K562 (cell line): ENCODE measurements at regions not wholly inside any gene's neighbourhood (a gene's known extent, or its start where the extent isn't known, plus 50 kb on each side); places are given as distances from the start of the nearest gene placed in this dataset.

Experiments used
- CREB1 ChIP-seq, 2 experiments: sonication (generic) in 1 of 2; formaldehyde crosslinking in 1 of 2; IDR thresholded peaks; 2 replicates each; pipeline versions ENCODE4 v1.6.1 to v1.8.0; 2012 to 2022; ENCODE audit warnings: inconsistent platforms in 1 of 2, mild to moderate bottlenecking in 1 of 2, missing genetic modification reagents in 1 of 2, moderate library complexity in 1 of 2
- HMG20B ChIP-seq: fragments of 250-450 bp; sonication (Bioruptor Pico); IDR thresholded peaks from 2 replicates; pipeline ENCODE4 v1.5.0; 2021; ENCODE audit warnings: mild to moderate bottlenecking
- MCM3 ChIP-seq: fragments of 450-650 bp; IDR thresholded peaks from 2 replicates; pipeline ENCODE4 v1.6.1; 2016
- NR2C2 ChIP-seq, 2 experiments: fragments of 200-800 bp in 1 of 2; sonication (Bioruptor generic) in 1 of 2; sonication (generic) in 1 of 2; formaldehyde crosslinking in 1 of 2; IDR thresholded peaks; 2 replicates each; pipeline versions ENCODE4 v1.6.1 to v1.8.0; 2016 to 2022; ENCODE audit warnings: mild to moderate bottlenecking in 1 of 2, missing compliant biosample characterization in 1 of 2, missing genetic modification characterization in 1 of 2, missing genetic modification reagents in 1 of 2
- PRMT5 ChIP-seq: sonication (generic); formaldehyde crosslinking; IDR thresholded peaks from 2 replicates; pipeline ENCODE4 v1.5.0; 2020; ENCODE audit warnings: missing genetic modification reagents
- RBM15 ChIP-seq: fragments of 200-400 bp; formaldehyde crosslinking; IDR thresholded peaks from 2 replicates; pipeline ENCODE4 v1.6.1; 2018; ENCODE audit warnings: mild to moderate bottlenecking, low read length, moderate library complexity; ENCODE audit not compliant: insufficient read depth
- RBM34 ChIP-seq: fragments of 200-400 bp; formaldehyde crosslinking; IDR thresholded peaks from 2 replicates; pipeline ENCODE4 v1.6.1; 2018; ENCODE audit warnings: low read length, borderline replicate concordance; ENCODE audit not compliant: insufficient read depth
- RHOXF2B ChIP-seq: fragments of 250-450 bp; sonication (Bioruptor Pico); conservative IDR thresholded peaks from 2 replicates; pipeline ENCODE4 v1.5.1; 2021
- SAFB ChIP-seq: fragments of 200-400 bp; formaldehyde crosslinking; IDR thresholded peaks from 2 replicates; pipeline ENCODE4 v1.6.1; 2017; ENCODE audit warnings: low read depth, low read length, borderline replicate concordance
- SREBF2 ChIP-seq: sonication (generic); formaldehyde crosslinking; IDR thresholded peaks from 2 replicates; pipeline ENCODE4 v1.4.0; 2020; ENCODE audit warnings: mild to moderate bottlenecking, missing genetic modification reagents
- THRAP3 ChIP-seq: fragments of 450-650 bp; IDR thresholded peaks from 2 replicates; pipeline ENCODE4 v1.6.1; 2016; ENCODE audit warnings: mild to moderate bottlenecking, inconsistent platforms, borderline replicate concordance
- ZNF124 ChIP-seq: sonication (generic); formaldehyde crosslinking; IDR thresholded peaks from 2 replicates; pipeline ENCODE4 v1.8.1; 2022; ENCODE audit warnings: missing genetic modification reagents
- ZNF24 ChIP-seq: fragments of 450-650 bp; IDR thresholded peaks from 2 replicates; pipeline ENCODE4 v1.6.1; 2016
- ZNF76 ChIP-seq: fragments of 250-450 bp; sonication (Bioruptor Pico); IDR thresholded peaks from 2 replicates; pipeline ENCODE4 v1.4.0; 2020; ENCODE audit warnings: mild to moderate bottlenecking, moderate library complexity, borderline replicate concordance
- TF ChIP-seq, protein P1 (sequence below): fragments of 200-600 bp; sonication (generic); IDR thresholded peaks from one replicate; pipeline ENCODE4 v1.6.1; 2012; ENCODE audit warnings: mild to moderate bottlenecking, low read depth, low read length, inconsistent platforms

DNA sequence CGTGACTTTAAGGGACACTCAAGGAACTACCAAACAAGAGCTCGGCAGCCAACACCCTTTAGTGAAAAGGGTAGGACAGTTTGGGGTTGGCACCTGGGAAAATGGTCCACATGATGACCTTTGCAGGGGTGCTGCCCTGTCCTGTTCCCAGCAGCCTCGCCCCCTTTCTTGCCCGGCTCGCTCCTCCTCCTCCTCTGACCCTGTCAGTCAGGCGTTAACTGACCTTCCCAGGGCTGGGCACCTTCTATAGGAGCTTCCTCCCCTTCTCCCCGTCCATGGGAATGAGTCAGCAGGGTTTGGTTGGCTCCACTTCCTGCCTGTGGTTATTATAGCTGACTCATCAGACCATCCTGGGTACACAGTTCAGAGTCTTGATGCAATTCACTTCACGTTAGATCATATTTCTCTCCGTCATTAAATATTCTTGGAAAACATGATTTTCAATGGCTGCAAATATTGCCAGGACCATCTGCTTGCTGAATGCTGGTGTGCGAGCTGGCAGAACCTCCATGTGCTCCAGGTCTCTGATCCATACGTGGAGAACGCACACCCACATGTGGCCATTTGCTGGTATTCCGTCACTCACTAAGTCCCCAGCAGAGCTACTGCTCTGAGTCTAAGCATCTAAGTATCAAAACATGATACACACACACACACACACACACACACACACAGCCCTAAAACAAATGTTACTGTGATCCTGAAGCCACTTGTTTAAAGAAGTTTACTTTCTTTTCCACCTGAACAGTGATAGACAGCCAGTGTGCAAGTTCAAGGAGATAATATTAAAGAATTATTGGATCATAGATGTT lies 185.0 kb downstream of the ANAPC1 start (continued):
- peak; percentile 23; the same call in 1 of the 2 replicates for TF ChIP-seq CREB1 (IDR thresholded peaks at IDR 0.05)
- TF ChIP-seq CREB1 (CRISPR knock-in tag; IDR thresholded peaks at IDR 0.05), result peak; percentile 69; the same call in 1 of the 2 replicates
- no peak for TF ChIP-seq SAFB
- no peak for TF ChIP-seq PRMT5
- TF ChIP-seq MCM3, result no peak
- TF ChIP-seq NR2C2 (CRISPR knock-in tag; IDR thresholded peaks at IDR 0.05), result 0 out of 2 replicates have a peak, but pooled peaks have one; percentile 17
- TF ChIP-seq NR2C2 (tag; IDR thresholded peaks at IDR 0.05), result peak; percentile 91
- peak; percentile 62; the same call in 1 of the 2 replicates for TF ChIP-seq ZNF24
- TF ChIP-seq THRAP3, result no peak
- no peak for TF ChIP-seq HMG20B (CRISPR knock-in tag)
- TF ChIP-seq, protein P1, sequence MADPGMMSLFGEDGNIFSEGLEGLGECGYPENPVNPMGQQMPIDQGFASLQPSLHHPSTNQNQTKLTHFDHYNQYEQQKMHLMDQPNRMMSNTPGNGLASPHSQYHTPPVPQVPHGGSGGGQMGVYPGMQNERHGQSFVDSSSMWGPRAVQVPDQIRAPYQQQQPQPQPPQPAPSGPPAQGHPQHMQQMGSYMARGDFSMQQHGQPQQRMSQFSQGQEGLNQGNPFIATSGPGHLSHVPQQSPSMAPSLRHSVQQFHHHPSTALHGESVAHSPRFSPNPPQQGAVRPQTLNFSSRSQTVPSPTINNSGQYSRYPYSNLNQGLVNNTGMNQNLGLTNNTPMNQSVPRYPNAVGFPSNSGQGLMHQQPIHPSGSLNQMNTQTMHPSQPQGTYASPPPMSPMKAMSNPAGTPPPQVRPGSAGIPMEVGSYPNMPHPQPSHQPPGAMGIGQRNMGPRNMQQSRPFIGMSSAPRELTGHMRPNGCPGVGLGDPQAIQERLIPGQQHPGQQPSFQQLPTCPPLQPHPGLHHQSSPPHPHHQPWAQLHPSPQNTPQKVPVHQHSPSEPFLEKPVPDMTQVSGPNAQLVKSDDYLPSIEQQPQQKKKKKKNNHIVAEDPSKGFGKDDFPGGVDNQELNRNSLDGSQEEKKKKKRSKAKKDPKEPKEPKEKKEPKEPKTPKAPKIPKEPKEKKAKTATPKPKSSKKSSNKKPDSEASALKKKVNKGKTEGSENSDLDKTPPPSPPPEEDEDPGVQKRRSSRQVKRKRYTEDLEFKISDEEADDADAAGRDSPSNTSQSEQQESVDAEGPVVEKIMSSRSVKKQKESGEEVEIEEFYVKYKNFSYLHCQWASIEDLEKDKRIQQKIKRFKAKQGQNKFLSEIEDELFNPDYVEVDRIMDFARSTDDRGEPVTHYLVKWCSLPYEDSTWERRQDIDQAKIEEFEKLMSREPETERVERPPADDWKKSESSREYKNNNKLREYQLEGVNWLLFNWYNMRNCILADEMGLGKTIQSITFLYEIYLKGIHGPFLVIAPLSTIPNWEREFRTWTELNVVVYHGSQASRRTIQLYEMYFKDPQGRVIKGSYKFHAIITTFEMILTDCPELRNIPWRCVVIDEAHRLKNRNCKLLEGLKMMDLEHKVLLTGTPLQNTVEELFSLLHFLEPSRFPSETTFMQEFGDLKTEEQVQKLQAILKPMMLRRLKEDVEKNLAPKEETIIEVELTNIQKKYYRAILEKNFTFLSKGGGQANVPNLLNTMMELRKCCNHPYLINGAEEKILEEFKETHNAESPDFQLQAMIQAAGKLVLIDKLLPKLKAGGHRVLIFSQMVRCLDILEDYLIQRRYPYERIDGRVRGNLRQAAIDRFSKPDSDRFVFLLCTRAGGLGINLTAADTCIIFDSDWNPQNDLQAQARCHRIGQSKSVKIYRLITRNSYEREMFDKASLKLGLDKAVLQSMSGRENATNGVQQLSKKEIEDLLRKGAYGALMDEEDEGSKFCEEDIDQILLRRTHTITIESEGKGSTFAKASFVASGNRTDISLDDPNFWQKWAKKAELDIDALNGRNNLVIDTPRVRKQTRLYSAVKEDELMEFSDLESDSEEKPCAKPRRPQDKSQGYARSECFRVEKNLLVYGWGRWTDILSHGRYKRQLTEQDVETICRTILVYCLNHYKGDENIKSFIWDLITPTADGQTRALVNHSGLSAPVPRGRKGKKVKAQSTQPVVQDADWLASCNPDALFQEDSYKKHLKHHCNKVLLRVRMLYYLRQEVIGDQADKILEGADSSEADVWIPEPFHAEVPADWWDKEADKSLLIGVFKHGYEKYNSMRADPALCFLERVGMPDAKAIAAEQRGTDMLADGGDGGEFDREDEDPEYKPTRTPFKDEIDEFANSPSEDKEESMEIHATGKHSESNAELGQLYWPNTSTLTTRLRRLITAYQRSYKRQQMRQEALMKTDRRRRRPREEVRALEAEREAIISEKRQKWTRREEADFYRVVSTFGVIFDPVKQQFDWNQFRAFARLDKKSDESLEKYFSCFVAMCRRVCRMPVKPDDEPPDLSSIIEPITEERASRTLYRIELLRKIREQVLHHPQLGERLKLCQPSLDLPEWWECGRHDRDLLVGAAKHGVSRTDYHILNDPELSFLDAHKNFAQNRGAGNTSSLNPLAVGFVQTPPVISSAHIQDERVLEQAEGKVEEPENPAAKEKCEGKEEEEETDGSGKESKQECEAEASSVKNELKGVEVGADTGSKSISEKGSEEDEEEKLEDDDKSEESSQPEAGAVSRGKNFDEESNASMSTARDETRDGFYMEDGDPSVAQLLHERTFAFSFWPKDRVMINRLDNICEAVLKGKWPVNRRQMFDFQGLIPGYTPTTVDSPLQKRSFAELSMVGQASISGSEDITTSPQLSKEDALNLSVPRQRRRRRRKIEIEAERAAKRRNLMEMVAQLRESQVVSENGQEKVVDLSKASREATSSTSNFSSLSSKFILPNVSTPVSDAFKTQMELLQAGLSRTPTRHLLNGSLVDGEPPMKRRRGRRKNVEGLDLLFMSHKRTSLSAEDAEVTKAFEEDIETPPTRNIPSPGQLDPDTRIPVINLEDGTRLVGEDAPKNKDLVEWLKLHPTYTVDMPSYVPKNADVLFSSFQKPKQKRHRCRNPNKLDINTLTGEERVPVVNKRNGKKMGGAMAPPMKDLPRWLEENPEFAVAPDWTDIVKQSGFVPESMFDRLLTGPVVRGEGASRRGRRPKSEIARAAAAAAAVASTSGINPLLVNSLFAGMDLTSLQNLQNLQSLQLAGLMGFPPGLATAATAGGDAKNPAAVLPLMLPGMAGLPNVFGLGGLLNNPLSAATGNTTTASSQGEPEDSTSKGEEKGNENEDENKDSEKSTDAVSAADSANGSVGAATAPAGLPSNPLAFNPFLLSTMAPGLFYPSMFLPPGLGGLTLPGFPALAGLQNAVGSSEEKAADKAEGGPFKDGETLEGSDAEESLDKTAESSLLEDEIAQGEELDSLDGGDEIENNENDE, result no peak
- TF ChIP-seq RBM15, result no peak
- no peak for TF ChIP-seq RHOXF2B (CRISPR knock-in tag)
- no peak for TF ChIP-seq SREBF2
- 0 out of 2 replicates have a peak, but pooled peaks have one; percentile 23 for TF ChIP-seq ZNF76
- TF ChIP-seq RBM34, result no peak
- TF ChIP-seq ZNF124 (CRISPR knock-in tag), result no peak
